ENCODE measurements at regions not wholly inside any gene's neighbourhood (a gene's known extent, or its start where the extent isn't known, plus 50 kb on each side); places are given as distances from the start of the nearest gene placed in this dataset.
"Not testable (repeated sequence)": the region's sequence is repeated elsewhere in the genome, so short reads cannot be mapped to it uniquely, and the experiment has no call there.

DNA sequence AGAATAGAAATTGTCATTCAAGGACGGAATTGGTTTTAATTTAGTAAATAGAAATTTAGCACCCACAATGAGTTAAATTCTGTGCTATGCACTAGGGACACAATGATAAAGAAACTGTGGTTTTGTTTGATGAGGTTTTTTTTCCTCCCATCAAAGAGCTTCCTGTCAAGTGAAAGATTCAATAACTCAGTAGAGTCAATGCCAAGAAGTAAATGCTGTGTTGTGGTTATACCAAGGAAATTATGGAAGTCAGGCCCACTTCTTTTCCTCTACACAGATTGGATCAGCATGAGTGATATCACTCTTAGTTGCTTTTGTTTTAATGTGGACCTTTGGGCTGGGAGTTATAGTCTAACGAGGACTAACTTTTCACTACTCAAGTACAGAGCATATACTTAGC lies 1269.6 kb upstream of the ADGRL2 start:
- no peak overlapping the region for H3K4me3 Mint-ChIP-seq
- DNase-seq (ENCODE audit: low spot score): no peak
- no peaks in the 10 kb centered on the region for H3K9me3 Mint-ChIP-seq
- no peaks in the 10 kb centered on the region for H3K4me1 Mint-ChIP-seq (ENCODE audit: low read depth)
- H3K27me3 Mint-ChIP-seq (ENCODE audit: insufficient read depth): no peaks in the 10 kb centered on the region
- no peak overlapping the region for H3K27ac Mint-ChIP-seq
- no peaks in the 10 kb centered on the region for H3K36me3 Mint-ChIP-seq (ENCODE audit: low read depth)
- intact Hi-C loops (cut with micrococcal nuclease): no loop called here

DNA sequence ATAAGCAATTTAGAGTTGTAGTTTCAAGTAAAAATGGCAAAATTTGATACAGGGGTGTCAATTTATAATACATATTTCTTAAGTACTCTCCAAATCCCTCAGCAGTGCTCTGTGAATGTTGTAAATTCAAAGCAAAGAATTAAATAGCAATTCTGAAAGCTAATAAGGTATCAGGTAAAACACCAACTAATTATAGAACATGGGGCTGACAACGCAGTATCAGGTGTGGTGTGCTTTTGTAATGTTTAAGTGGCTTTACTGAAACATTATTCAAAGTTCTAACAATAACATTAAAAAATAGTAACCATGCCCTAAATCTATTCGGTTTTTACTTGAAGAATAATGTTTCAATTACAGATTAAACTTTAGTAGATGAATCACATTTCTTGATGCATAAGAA lies 1271.2 kb upstream of the ADGRL2 start:
- DNase-seq (ENCODE audit: low spot score): no peak
- Mint-ChIP-seq H3K36me3 (ENCODE audit: low read depth) (no peaks in the 10 kb centered on the region), H3K4me3 (no peak overlapping the region), H3K4me1 (ENCODE audit: low read depth) (no peaks in the 10 kb centered on the region), H3K9me3 (no peaks in the 10 kb centered on the region), H3K27ac (no peak overlapping the region), H3K27me3 (ENCODE audit: insufficient read depth) (no peaks in the 10 kb centered on the region)
- intact Hi-C loops (cut with micrococcal nuclease): no loop called here

DNA sequence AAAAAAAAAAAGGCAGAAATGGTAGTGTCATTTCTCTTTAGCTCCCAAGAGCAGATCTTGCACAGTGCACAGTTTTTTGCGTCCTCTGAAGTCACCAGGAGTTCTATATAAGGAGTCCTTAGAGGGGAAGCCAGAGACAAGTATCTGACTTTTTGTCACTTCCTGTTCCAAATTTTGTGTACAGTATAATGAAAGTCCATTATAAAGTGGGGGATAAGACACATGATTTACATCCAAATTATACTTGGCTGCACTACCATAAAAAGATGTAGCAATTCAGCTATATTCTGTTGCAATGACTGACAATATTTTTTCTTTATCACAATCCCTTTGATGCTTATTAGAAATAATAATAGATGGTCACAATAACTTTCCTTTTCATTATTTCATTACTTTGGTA lies 1276.9 kb upstream of the ADGRL2 start:
- no peak overlapping the region for H3K4me3 Mint-ChIP-seq
- H3K27ac Mint-ChIP-seq: no peak overlapping the region
- DNase-seq (ENCODE audit: low spot score): no peak
- H3K36me3 Mint-ChIP-seq (ENCODE audit: low read depth): no peaks in the 10 kb centered on the region
- H3K27me3 Mint-ChIP-seq (ENCODE audit: insufficient read depth): no peaks in the 10 kb centered on the region
- no peaks in the 10 kb centered on the region for H3K4me1 Mint-ChIP-seq (ENCODE audit: low read depth)
- no peaks in the 10 kb centered on the region for H3K9me3 Mint-ChIP-seq
- intact Hi-C loops (cut with micrococcal nuclease): no loop called here

DNA sequence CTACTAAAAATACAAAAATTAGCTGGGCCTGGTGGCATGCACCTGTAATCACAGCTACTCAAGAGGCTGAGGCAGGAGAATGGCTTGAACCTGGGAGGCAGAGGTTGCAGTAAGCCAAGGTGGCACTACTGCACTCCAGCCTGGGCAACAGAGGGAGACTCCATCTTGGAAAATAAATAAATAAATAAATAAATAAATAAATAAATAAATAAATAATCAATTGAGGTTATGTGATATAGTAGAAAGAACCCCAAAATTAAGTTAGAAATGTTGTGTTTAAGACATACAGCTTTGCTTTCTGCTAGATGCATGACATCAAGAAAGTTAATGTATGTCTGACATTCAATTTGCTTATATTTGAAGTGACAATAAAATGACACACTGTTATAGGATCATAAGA lies 1277.7 kb upstream of the ADGRL2 start:
- DNase-seq (ENCODE audit: low spot score); H3K36me3 Mint-ChIP-seq (ENCODE audit: low read depth); H3K27ac Mint-ChIP-seq; intact Hi-C loops (cut with micrococcal nuclease); H3K4me3 Mint-ChIP-seq; H3K9me3 Mint-ChIP-seq; H3K4me1 Mint-ChIP-seq (ENCODE audit: low read depth); H3K27me3 Mint-ChIP-seq (ENCODE audit: insufficient read depth): not testable (repeated sequence)

DNA sequence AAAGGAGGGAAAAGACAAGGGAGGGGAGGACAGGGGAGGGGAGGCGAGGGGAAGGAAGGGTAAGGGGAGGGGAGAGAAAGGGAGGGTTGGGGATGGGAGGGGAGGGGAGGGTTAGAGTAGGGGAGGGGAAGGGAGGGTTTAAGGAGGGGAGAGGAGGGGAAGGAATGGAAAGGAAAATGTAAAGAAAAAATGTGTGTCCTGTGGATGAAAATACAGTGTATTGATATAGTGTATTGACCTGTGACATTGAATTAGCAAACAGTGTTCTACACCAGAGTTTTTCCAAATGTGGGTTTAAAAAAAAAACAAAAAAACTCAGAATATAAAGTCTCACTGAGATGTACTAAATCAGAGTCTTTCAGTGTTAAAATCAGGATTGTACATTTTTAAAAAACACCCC lies 1279.8 kb upstream of the ADGRL2 start:
- no peak overlapping the region for H3K27ac Mint-ChIP-seq
- H3K27me3 Mint-ChIP-seq (ENCODE audit: insufficient read depth): no peaks in the 10 kb centered on the region
- DNase-seq (ENCODE audit: low spot score): no peak
- H3K4me1 Mint-ChIP-seq (ENCODE audit: low read depth): no peaks in the 10 kb centered on the region
- peaks cover 6% of the 10 kb centered on the region for H3K9me3 Mint-ChIP-seq
- no peak overlapping the region for H3K4me3 Mint-ChIP-seq
- no peaks in the 10 kb centered on the region for H3K36me3 Mint-ChIP-seq (ENCODE audit: low read depth)
- intact Hi-C loops (cut with micrococcal nuclease): no loop called here

DNA sequence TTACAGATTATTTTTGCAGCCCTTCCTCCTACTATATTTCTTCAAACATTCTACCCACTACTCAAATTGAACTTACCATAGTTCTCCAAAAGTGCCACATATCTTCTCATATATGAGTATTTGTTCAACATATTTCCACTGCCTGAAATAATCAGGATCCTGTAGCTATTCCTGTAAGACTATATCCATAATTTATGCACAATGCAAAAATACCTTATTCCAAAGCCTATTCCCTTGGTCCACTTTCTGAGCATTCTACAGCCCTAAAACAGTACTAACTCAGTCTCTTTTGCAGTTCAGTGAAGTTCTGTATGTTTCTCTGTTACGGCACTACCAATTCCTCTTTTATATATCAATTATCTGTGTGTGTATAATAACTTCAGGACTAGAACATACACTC lies 1283.7 kb upstream of the ADGRL2 start:
- intact Hi-C loops (cut with micrococcal nuclease): no loop called here
- DNase-seq (ENCODE audit: low spot score): no peak
- Mint-ChIP-seq H3K27me3 (ENCODE audit: insufficient read depth) (no peaks in the 10 kb centered on the region), H3K4me3 (no peak overlapping the region), H3K4me1 (ENCODE audit: low read depth) (no peaks in the 10 kb centered on the region), H3K36me3 (ENCODE audit: low read depth) (no peaks in the 10 kb centered on the region), H3K9me3 (peaks cover 6% of the 10 kb centered on the region), H3K27ac (no peak overlapping the region)

DNA sequence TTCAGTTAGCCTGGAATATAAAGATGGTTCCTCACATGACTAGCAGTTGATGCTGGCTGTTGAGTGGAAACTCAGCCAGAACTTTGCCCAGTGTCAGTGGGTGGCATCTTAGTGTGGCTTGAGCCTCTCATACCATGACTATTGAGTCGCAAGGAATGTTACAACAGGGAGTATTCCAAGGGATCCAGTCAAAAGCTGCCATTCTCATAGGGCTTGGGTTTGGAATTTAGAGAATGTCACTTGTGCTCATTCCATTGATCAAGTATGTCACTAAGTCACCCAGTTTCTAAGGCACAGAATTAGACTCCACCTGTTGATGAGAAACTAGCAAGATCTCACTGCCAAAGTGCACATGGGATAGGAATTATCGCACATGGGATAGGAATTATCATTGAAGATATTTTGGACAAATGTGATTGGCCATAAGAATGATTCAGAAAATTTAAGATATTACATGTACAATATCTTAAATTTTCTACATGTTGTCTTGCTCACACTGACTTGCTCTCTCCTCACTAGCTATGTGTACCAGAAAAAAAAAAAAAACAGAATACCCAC lies 1290.7 kb upstream of the ADGRL2 start:
- peaks cover 10% of the 10 kb centered on the region for H3K9me3 Mint-ChIP-seq
- H3K27me3 Mint-ChIP-seq (ENCODE audit: insufficient read depth): no peaks in the 10 kb centered on the region
- no peak overlapping the region for H3K4me3 Mint-ChIP-seq
- H3K4me1 Mint-ChIP-seq (ENCODE audit: low read depth): no peaks in the 10 kb centered on the region
- H3K36me3 Mint-ChIP-seq (ENCODE audit: low read depth): no peaks in the 10 kb centered on the region
- intact Hi-C loops (cut with micrococcal nuclease): no loop called here
- DNase-seq (ENCODE audit: low spot score): no peak
- H3K27ac Mint-ChIP-seq: no peak overlapping the region

DNA sequence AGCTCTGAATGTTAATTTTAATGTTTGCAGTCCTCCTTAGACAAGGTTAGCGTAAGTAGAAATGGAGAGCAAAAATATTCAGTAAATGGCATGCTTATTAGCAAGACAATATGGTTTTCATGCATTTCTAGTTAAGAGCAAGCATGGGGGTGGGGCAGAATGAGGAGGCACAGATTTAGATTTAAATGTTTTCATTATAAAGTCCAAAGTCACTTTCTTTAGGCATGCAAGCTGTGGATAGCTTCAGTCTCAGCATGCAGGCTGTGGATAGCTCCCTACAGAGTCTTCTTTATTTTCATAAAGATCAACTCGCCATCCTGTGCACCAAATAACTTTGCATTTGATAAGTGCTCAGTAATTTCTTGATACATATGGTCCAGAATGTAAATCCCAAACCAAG lies 1294.5 kb upstream of the ADGRL2 start:
- peaks cover 10% of the 10 kb centered on the region for H3K9me3 Mint-ChIP-seq
- no peaks in the 10 kb centered on the region for H3K36me3 Mint-ChIP-seq (ENCODE audit: low read depth)
- no peak overlapping the region for H3K4me3 Mint-ChIP-seq
- no peak overlapping the region for H3K27ac Mint-ChIP-seq
- DNase-seq (ENCODE audit: low spot score): no peak
- H3K27me3 Mint-ChIP-seq (ENCODE audit: insufficient read depth): no peaks in the 10 kb centered on the region
- intact Hi-C loops (cut with micrococcal nuclease): no loop called here
- no peaks in the 10 kb centered on the region for H3K4me1 Mint-ChIP-seq (ENCODE audit: low read depth)

DNA sequence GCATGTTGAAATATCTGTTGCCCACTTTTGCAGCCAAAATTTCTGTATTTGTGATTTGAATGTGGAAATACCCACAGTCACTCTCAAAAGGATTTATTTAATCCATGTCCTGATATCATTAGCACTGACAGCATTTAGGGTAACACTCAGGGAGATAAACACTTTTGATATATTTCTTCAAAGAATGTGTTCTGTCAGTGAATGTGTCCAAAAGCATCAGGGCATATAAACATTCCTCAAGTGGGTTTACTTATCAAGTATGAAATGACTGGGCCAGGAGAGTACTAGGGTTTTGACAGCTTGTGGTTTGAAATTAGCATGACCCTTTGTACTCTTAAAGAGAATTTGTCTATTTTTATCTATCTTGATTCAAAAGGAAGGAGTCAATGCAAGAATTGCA lies 1302.1 kb upstream of the ADGRL2 start:
- Mint-ChIP-seq H3K27me3 (ENCODE audit: insufficient read depth) (no peaks in the 10 kb centered on the region), H3K36me3 (ENCODE audit: low read depth) (no peaks in the 10 kb centered on the region)

DNA sequence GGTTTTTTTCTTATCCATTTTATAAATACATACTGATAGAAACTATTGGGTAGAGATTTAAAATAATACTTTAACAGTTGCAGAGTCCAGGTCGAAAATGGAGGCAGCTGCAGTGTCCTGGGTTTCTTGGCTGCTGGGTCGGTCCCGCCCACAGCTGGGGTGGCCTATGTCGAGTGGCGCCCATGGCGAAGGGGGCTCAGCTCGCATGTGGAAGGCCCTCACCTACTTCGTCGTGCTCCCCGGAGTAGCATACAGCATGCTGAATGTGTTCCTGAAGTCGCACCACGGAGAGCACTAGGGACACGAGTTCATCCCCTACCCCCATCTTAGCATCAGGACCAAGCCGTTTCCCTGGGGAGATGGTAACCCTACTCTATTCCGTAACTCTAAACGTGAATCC lies 1304.9 kb upstream of the ADGRL2 start:
- H3K4me1 Mint-ChIP-seq (ENCODE audit: low read depth): no peaks in the 10 kb centered on the region

More for the DNA sequence above, 1302.1 kb upstream of the ADGRL2 start:
- no peak overlapping the region for H3K27ac Mint-ChIP-seq
- H3K4me1 Mint-ChIP-seq (ENCODE audit: low read depth): no peaks in the 10 kb centered on the region
- H3K4me3 Mint-ChIP-seq: no peak overlapping the region
- intact Hi-C loops (cut with micrococcal nuclease): no loop called here
- DNase-seq (ENCODE audit: low spot score): no peak
- H3K9me3 Mint-ChIP-seq: no peaks in the 10 kb centered on the region

DNA sequence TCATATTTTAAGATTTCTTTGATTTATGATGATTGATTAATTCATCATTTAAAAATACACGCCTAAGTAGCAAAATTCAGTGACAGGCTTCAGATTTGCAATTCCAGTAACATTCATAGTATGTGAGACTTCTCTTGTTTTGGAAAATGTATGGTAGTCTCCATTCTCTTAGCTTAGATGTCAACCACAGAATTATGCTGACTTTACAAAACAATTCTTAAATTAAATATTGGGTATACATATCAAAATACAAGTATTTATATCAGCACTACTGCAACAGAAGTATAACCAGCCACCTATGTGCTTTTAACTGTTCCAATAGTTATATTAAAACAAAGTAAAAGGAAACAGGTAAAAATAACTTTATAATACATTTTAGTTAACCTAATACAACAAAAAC lies 1328.6 kb upstream of the ADGRL2 start:
- H3K4me3 Mint-ChIP-seq: no peak overlapping the region
- H3K36me3 Mint-ChIP-seq (ENCODE audit: low read depth): no peaks in the 10 kb centered on the region
- intact Hi-C loops (cut with micrococcal nuclease): no loop called here
- no peaks in the 10 kb centered on the region for H3K4me1 Mint-ChIP-seq (ENCODE audit: low read depth)
- H3K27ac Mint-ChIP-seq: no peak overlapping the region
- no peaks in the 10 kb centered on the region for H3K27me3 Mint-ChIP-seq (ENCODE audit: insufficient read depth)
- peaks cover 13% of the 10 kb centered on the region for H3K9me3 Mint-ChIP-seq
- DNase-seq (ENCODE audit: low spot score): no peak

More for the DNA sequence above, 1304.9 kb upstream of the ADGRL2 start:
- no peak overlapping the region for H3K27ac Mint-ChIP-seq
- H3K36me3 Mint-ChIP-seq (ENCODE audit: low read depth): no peaks in the 10 kb centered on the region
- H3K9me3 Mint-ChIP-seq: no peaks in the 10 kb centered on the region
- intact Hi-C loops (cut with micrococcal nuclease): no loop called here
- H3K4me3 Mint-ChIP-seq: no peak overlapping the region
- no peak for DNase-seq (ENCODE audit: low spot score)
- no peaks in the 10 kb centered on the region for H3K27me3 Mint-ChIP-seq (ENCODE audit: insufficient read depth)

DNA sequence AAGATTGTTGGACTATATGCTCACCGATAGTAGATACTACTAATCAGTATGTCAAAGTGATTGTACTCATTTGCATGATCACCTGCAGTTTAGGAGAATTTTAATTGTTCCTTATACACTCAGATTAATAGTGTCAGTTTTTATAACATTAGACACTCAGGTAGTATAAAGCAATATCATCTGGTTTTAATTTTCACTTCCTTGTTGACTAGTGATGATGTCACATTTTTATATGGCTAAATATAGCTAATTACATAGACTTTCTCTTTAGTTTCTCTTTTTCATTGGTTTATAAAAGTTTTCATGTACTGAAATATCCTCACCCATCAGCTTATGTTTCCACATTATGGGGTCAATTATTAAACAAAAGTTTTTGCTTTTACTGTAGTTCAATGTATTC lies 1332.4 kb upstream of the ADGRL2 start:
- H3K27me3 Mint-ChIP-seq (ENCODE audit: insufficient read depth): no peaks in the 10 kb centered on the region
- intact Hi-C loops (cut with micrococcal nuclease): no loop called here
- H3K4me1 Mint-ChIP-seq (ENCODE audit: low read depth): no peaks in the 10 kb centered on the region
- H3K27ac Mint-ChIP-seq: no peak overlapping the region
- H3K36me3 Mint-ChIP-seq (ENCODE audit: low read depth): no peaks in the 10 kb centered on the region
- H3K4me3 Mint-ChIP-seq: no peak overlapping the region
- no peak for DNase-seq (ENCODE audit: low spot score)
- peaks cover 13% of the 10 kb centered on the region for H3K9me3 Mint-ChIP-seq

DNA sequence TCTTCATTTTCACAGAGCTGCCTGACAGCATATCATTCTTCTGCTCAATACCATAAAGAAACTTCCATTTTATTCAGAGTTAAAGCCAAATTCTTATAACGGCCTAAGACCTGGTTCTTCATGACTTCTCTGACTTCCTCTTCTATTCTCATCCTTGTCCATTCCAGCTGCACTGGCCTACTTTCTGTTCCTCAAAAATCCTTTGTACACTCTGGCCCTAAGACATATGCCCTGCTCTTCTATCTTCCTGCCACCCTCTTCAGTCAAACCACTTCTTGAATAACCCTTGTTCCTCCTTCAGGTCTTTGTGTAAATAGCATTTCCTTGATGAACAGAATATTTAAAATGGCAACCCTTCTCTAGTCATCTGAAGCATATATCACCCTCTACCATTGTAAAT lies 1338.7 kb upstream of the ADGRL2 start:
- H3K36me3 Mint-ChIP-seq (ENCODE audit: low read depth): no peaks in the 10 kb centered on the region
- peaks cover 5% of the 10 kb centered on the region for H3K9me3 Mint-ChIP-seq
- no peaks in the 10 kb centered on the region for H3K27me3 Mint-ChIP-seq (ENCODE audit: insufficient read depth)
- no peaks in the 10 kb centered on the region for H3K4me1 Mint-ChIP-seq (ENCODE audit: low read depth)
- H3K27ac Mint-ChIP-seq: no peak overlapping the region
- H3K4me3 Mint-ChIP-seq: no peak overlapping the region
- no peak for DNase-seq (ENCODE audit: low spot score)
- intact Hi-C loops (cut with micrococcal nuclease): no loop called here

DNA sequence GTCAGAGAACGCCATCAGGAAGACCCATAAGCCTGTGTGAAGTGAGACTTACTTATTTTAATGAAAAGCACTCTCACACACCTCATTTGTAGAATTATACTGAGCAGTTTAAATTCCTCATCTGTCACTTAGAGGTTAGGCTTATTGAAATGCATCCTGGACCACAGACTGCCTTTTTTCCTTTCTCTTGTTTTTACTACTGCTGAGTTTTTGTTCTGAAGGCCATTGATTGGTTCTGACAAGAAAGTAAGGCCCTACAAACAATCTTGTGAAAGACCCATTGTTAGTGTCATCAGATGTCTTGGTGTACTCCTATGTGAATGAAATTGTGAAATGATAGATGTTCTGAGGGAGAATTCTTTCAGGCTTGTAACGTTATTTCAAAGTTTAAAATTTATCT lies 1343.3 kb upstream of the ADGRL2 start:
- intact Hi-C loops (cut with micrococcal nuclease): no loop called here
- Mint-ChIP-seq H3K27ac (no peak overlapping the region), H3K27me3 (ENCODE audit: insufficient read depth) (no peaks in the 10 kb centered on the region), H3K9me3 (peaks cover 5% of the 10 kb centered on the region), H3K4me3 (no peak overlapping the region), H3K36me3 (ENCODE audit: low read depth) (no peaks in the 10 kb centered on the region), H3K4me1 (ENCODE audit: low read depth) (no peaks in the 10 kb centered on the region)
- DNase-seq (ENCODE audit: low spot score): no peak

Data from activated T-helper 1 cell treated with anti-CD3 and anti-CD28 coated beads, Interleukin-12 subunit alpha, Interleukin-12 subunit beta, Interleukin-2, Interleukin-4 antibody, amounts not matched to agents 30 ng/mL and 10 ng/mL and 1 ng/mL, durations not matched to agents 14 hours and 24 hours and 36 hours (primary cell).